ENCODE measurements at regions not wholly inside any gene's neighbourhood (a gene's known extent, or its start where the extent isn't known, plus 50 kb on each side); places are given as distances from the start of the nearest gene placed in this dataset.
"Not testable (repeated sequence)": the region's sequence is repeated elsewhere in the genome, so short reads cannot be mapped to it uniquely, and the experiment has no call there.

- DNase-seq: no peak
These were observed 110.0 kb upstream of the VANGL1 start for GRCh38 chr1:115531631-115532264.

- no peak for DNase-seq
These were observed 111.4 kb upstream of the VANGL1 start for GRCh38 chr1:115530407-115530806.

GRCh38 chr1:115529216-115529897 lies 112.4 kb upstream of the VANGL1 start:
- DNase-seq: no peak

GRCh38 chr1:115528336-115528735 lies 113.4 kb upstream of the VANGL1 start:
- not testable (repeated sequence) for DNase-seq

- DNase-seq: no peak
These were observed 114.0 kb upstream of the VANGL1 start for GRCh38 chr1:115527746-115528145.

GRCh38 chr1:115526900-115527299 lies 114.9 kb upstream of the VANGL1 start:
- DNase-seq: no peak

GRCh38 chr1:115524236-115524635 lies 117.5 kb upstream of the VANGL1 start:
- no peak for DNase-seq

- no peak for DNase-seq
These were observed 119.4 kb upstream of the VANGL1 start for GRCh38 chr1:115522386-115522785.

GRCh38 chr1:115515270-115515669 lies 126.5 kb upstream of the VANGL1 start:
- DNase-seq: no peak

- not testable (repeated sequence) for DNase-seq
These were observed 131.5 kb upstream of the VANGL1 start for GRCh38 chr1:115510226-115510625.

GRCh38 chr1:115507901-115508300 lies 133.9 kb upstream of the VANGL1 start:
- DNase-seq: no peak

- DNase-seq: peak; percentile 23
These were observed 134.7 kb upstream of the VANGL1 start for GRCh38 chr1:115506924-115507589.

GRCh38 chr1:115506518-115506917 lies 135.3 kb upstream of the VANGL1 start:
- no peak for DNase-seq

- no peak for DNase-seq
These were observed 136.6 kb upstream of the VANGL1 start for GRCh38 chr1:115505148-115505571.

- DNase-seq: not testable (repeated sequence)
These were observed 139.6 kb upstream of the VANGL1 start for GRCh38 chr1:115502183-115502582.

- no peak for DNase-seq
These were observed 140.3 kb upstream of the VANGL1 start for GRCh38 chr1:115501476-115501875.

- no peak for DNase-seq
These were observed 142.5 kb upstream of the VANGL1 start for GRCh38 chr1:115499253-115499652.

- DNase-seq: no peak
These were observed 144.8 kb upstream of the VANGL1 start for GRCh38 chr1:115496904-115497527.

- DNase-seq: no peak
These were observed 146.1 kb upstream of the VANGL1 start for GRCh38 chr1:115495625-115496024.

- DNase-seq: no peak
These were observed 146.7 kb upstream of the VANGL1 start for GRCh38 chr1:115495111-115495510.

GRCh38 chr1:115493834-115494233 lies 147.9 kb upstream of the VANGL1 start:
- DNase-seq: no peak

GRCh38 chr1:115492880-115493279 lies 148.9 kb upstream of the VANGL1 start:
- no peak for DNase-seq

- DNase-seq: no peak
These were observed 149.7 kb upstream of the VANGL1 start for GRCh38 chr1:115492019-115492595.
